ENCODE measurements at regions not wholly inside any gene's neighbourhood (a gene's known extent, or its start where the extent isn't known, plus 50 kb on each side); places are given as distances from the start of the nearest gene placed in this dataset.

GRCh38 chr4:84249521-84249920 is 249.6 kb downstream of the NKX6-1 start:
- TF ChIP-seq CTCF (IDR thresholded peaks at IDR 0.05; ENCODE audit: low read depth, low read length): no peak
- no peak for TF ChIP-seq POLR2A (IDR thresholded peaks at IDR 0.05; ENCODE audit: extremely low read depth, insufficient read length)
